Hepatocyte (in vitro differentiated cells): ENCODE measurements at regions not wholly inside any gene's neighbourhood (a gene's known extent, or its start where the extent isn't known, plus 50 kb on each side); places are given as distances from the start of the nearest gene placed in this dataset.
"Not testable (repeated sequence)": the region's sequence is repeated elsewhere in the genome, so short reads cannot be mapped to it uniquely, and the experiment has no call there.

ENCODE experiments used
- DNase-seq: peaks from one replicate; pipeline ENCODE4 v3.0.0-alpha.2; 2016; ENCODE audit warnings: low spot score
- H2AFZ ChIP-seq: fragments of 200-600 bp; sonication (generic); 2 replicates; pipeline ENCODE4 v1.6.0; 2016; ENCODE audit warnings: antibody characterized with exemption, mild to moderate bottlenecking
- H3K27ac ChIP-seq: fragments of 200-600 bp; sonication (generic); 2 replicates; pipeline ENCODE4 v1.5.1; 2016; ENCODE audit warnings: mild to moderate bottlenecking
- H3K27me3 ChIP-seq: fragments of 200-600 bp; sonication (generic); 2 replicates; pipeline ENCODE4 v1.6.1; 2016
- H3K36me3 ChIP-seq: fragments of 200-600 bp; sonication (generic); replicated peaks from 2 replicates; pipeline ENCODE4 v1.5.1; 2016; ENCODE audit warnings: low read depth; ENCODE audit not compliant: insufficient read depth
- H3K4me1 ChIP-seq: fragments of 200-600 bp; sonication (generic); 2 replicates; pipeline ENCODE4 v1.5.1; 2016; ENCODE audit warnings: mild to moderate bottlenecking, moderate library complexity; ENCODE audit not compliant: insufficient read depth
- H3K4me2 ChIP-seq: fragments of 200-600 bp; sonication (generic); 2 replicates; pipeline ENCODE4 v1.6.0; 2016
- H3K4me3 ChIP-seq: fragments of 200-600 bp; sonication (generic); 2 replicates; pipeline ENCODE4 v1.5.1; 2016; ENCODE audit warnings: mild to moderate bottlenecking
- H3K79me2 ChIP-seq: fragments of 200-600 bp; sonication (generic); 2 replicates; pipeline ENCODE4 v1.6.0; 2017; ENCODE audit warnings: mild to moderate bottlenecking
- H3K9me2 ChIP-seq: fragments of 200-600 bp; sonication (generic); replicated peaks from 2 replicates; pipeline ENCODE4 v1.6.0; 2017; ENCODE audit warnings: mild to moderate bottlenecking; ENCODE audit not compliant: insufficient read depth
- H3K9me3 ChIP-seq: fragments of 200-600 bp; sonication (generic); 2 replicates; pipeline ENCODE4 v1.5.1; 2016; ENCODE audit warnings: low read depth, mild to moderate bottlenecking
- H4K20me1 ChIP-seq: fragments of 200-600 bp; sonication (generic); 2 replicates; pipeline ENCODE4 v1.6.0; 2016; ENCODE audit warnings: mild to moderate bottlenecking; ENCODE audit not compliant: insufficient read depth, poor library complexity, severe bottlenecking
- EZH2 ChIP-seq: fragments of 200-600 bp; sonication (generic); IDR thresholded peaks from 2 replicates; pipeline ENCODE4 v1.6.1; 2016; ENCODE audit warnings: antibody characterized with exemption, mild to moderate bottlenecking, borderline replicate concordance
- EZH2phosphoT487 ChIP-seq: fragments of 200-600 bp; sonication (generic); IDR thresholded peaks from one replicate; pipeline ENCODE4 v1.6.1; 2018; ENCODE audit warnings: antibody characterized with exemption, mild to moderate bottlenecking, low read depth, moderate library complexity; ENCODE audit not compliant: unreplicated experiment, severe bottlenecking
- WGBS: methylation state at CpG from one replicate; pipeline ENCODE4 v1.1.6; 2016; ENCODE audit warnings: low lambda C conversion rate; ENCODE audit errors: missing lambda C conversion rate; 5-methylcytosine and 5-hydroxymethylcytosine counted together
- TF ChIP-seq, protein P1 (sequence below): fragments of 200-600 bp; sonication (generic); IDR thresholded peaks from 2 replicates; pipeline ENCODE4 v1.5.1; 2016; ENCODE audit warnings: antibody characterized with exemption, mild to moderate bottlenecking; ENCODE audit not compliant: poor library complexity

DNA sequence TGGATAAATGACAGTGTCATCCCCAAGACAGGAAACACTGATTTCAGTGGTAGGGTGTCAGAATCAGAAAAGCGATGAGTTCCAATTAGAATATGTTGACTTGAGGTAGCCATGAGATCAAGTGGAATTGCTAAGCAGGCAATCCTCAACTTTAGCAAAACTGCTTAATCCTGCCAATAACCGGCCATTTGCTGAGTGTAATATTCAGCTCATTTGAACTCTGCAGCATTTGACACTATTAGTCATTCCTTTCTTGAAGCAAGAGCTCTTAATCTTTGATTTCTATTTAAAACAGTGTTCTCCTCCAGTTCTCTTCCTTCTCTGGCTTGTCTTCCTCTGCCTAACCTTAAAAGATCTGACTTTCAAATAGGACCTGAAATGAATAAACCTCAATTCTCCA is 68.7 kb upstream of the DCLK2 start:
- Histone ChIP-seq H3K27ac (no peak overlapping the region), H3K4me2 (no peak overlapping the region), H3K36me3 (no peaks in the 10 kb centered on the region), H3K27me3 (no peaks in the 10 kb centered on the region), H3K9me3 (no peaks in the 10 kb centered on the region), H3K4me1 (no peaks in the 10 kb centered on the region), H4K20me1 (no peaks in the 10 kb centered on the region), H3K79me2 (no peaks in the 10 kb centered on the region), H3K4me3 (no peak overlapping the region), H3K9me2 (no peaks in the 10 kb centered on the region), H2AFZ (no peak overlapping the region)
- TF ChIP-seq EZH2phosphoT487 (no peak), EZH2 (no peak)
- TF ChIP-seq, protein P1, sequence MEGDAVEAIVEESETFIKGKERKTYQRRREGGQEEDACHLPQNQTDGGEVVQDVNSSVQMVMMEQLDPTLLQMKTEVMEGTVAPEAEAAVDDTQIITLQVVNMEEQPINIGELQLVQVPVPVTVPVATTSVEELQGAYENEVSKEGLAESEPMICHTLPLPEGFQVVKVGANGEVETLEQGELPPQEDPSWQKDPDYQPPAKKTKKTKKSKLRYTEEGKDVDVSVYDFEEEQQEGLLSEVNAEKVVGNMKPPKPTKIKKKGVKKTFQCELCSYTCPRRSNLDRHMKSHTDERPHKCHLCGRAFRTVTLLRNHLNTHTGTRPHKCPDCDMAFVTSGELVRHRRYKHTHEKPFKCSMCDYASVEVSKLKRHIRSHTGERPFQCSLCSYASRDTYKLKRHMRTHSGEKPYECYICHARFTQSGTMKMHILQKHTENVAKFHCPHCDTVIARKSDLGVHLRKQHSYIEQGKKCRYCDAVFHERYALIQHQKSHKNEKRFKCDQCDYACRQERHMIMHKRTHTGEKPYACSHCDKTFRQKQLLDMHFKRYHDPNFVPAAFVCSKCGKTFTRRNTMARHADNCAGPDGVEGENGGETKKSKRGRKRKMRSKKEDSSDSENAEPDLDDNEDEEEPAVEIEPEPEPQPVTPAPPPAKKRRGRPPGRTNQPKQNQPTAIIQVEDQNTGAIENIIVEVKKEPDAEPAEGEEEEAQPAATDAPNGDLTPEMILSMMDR = no peak
- DNase-seq = no peak
- WGBS = 93% methylated on average over 2 of the region's 2 CpGs

DNA sequence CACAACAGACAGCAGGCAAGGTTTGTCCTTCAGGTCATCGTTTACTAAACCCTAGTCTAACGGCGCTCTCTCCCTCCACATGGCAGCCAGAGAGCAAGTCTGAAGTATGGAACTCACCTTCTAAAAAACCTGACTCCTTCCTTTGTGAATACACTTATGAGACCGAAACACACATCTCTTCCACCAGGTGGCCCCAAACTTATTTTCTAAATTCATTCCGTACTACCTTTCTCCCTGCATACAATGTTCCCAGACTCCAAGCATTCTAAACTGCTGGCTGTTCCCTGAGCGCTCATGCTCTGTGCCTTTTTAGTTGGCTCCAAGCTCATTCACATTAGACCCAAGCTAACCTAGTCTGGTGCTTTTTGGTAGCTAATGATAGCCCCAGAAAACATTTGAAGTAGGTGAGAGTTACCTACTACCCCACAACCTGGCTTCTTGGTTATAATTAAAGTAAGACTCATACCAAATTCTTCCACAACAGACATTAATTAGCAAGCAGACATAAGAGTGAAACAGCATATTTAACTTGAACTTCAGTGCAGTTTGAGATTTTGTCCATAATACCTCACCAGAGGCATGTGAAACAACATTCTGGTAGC is 67.6 kb upstream of the DCLK2 start:
- peak; percentile 74 for DNase-seq
- Histone ChIP-seq H3K79me2 (no peaks in the 10 kb centered on the region), H3K9me2 (no peaks in the 10 kb centered on the region), H3K4me3 (no peak overlapping the region), H2AFZ (no peak overlapping the region), H3K27ac (no peak overlapping the region), H3K36me3 (no peaks in the 10 kb centered on the region), H4K20me1 (no peaks in the 10 kb centered on the region), H3K4me2 (no peak overlapping the region), H3K27me3 (no peaks in the 10 kb centered on the region), H3K9me3 (no peaks in the 10 kb centered on the region), H3K4me1 (no peaks in the 10 kb centered on the region)
- TF ChIP-seq, protein P1 = peak; percentile 63
- TF ChIP-seq EZH2phosphoT487 (no peak), EZH2 (no peak)
- WGBS = 35% methylated on average over 6 of the region's 6 CpGs

DNA sequence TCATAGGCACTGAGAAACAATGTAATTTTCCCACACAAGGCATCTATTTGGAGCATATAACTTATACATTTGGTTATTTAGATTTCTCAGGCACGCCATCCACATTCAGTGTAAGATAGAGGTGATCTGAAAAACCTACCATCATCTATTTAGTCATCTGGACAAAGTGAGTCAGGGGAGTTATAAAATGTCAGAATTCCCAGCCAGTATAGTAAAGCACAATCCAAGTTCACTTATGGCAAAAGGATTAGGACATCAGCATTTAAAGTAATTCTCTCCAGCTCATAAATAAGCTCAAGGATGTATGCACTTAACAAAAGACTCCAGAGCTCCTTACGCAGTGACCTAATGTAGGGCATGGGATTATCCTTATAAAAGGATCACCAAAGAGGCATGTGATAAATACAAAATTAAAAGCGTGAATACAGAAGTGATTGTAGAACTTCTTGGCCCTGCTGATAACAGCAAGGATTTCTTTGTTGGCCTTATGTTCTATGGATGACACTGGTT is 65.3 kb upstream of the DCLK2 start:
- H2AFZ ChIP-seq = no peak overlapping the region
- H3K27me3 ChIP-seq = no peaks in the 10 kb centered on the region
- no peaks in the 10 kb centered on the region for H3K36me3 ChIP-seq
- no peaks in the 10 kb centered on the region for H4K20me1 ChIP-seq
- DNase-seq = no peak
- H3K4me1 ChIP-seq = no peaks in the 10 kb centered on the region
- no peaks in the 10 kb centered on the region for H3K9me2 ChIP-seq
- H3K4me2 ChIP-seq = no peak overlapping the region
- no peaks in the 10 kb centered on the region for H3K79me2 ChIP-seq
- TF ChIP-seq EZH2phosphoT487 (no peak), EZH2 (no peak)
- TF ChIP-seq, protein P1 = no peak
- H3K27ac ChIP-seq = no peak overlapping the region
- H3K4me3 ChIP-seq = no peak overlapping the region
- 82% methylated on average over 3 of the region's 3 CpGs for WGBS
- H3K9me3 ChIP-seq = no peaks in the 10 kb centered on the region

DNA sequence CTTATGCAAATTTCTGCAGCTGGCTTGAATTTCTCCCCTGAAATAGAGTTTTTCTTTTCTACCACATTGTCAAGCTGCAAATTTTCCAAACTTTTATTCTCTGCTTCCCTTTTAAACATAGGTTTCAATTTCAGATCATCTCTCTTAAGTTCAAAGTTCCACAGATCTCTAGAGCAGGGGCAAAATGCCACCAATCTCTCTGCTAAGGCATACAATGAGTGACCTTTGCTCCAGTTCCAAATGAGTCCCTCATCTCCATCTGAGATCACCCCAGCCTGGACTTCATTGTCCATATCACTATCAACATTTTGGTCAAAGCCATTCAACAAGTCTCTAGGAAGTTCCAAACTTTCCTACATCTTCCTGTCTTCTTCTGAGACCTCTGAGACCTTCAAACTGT is 62.3 kb upstream of the DCLK2 start:
- not testable (repeated sequence) for H3K36me3 ChIP-seq, H2AFZ ChIP-seq, H3K4me2 ChIP-seq, H3K9me3 ChIP-seq, H3K27ac ChIP-seq, H3K27me3 ChIP-seq, H3K4me1 ChIP-seq, DNase-seq, H3K9me2 ChIP-seq, H3K79me2 ChIP-seq, H4K20me1 ChIP-seq, H3K4me3 ChIP-seq

DNA sequence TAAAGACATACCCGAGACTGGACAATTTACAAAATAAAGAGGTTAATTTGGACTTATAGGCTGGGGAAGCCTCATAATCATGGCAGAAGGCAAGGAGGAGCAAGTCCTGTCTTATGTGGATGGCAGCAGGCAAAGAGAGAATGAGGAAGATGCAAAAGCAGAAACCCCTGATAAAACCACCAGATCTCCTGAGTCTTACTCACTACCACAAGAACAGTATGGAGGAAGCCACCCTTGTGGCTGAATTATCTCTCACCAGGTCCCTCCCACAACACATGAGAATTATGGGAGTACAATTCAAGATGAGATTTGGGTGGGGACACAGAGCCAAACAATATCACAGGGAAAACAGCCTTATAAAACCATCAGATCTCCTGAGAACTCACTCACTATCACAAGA is 61.6 kb upstream of the DCLK2 start:
- not testable (repeated sequence) for DNase-seq, H3K79me2 ChIP-seq, H3K36me3 ChIP-seq, H3K9me3 ChIP-seq, H3K4me3 ChIP-seq, H3K9me2 ChIP-seq, H4K20me1 ChIP-seq, H3K4me2 ChIP-seq, H3K27ac ChIP-seq, H2AFZ ChIP-seq, H3K27me3 ChIP-seq, H3K4me1 ChIP-seq
- 86% methylated on average over 1 of the region's 1 CpG for WGBS
